OCI-LY1 (cell line): ENCODE measurements at regions not wholly inside any gene's neighbourhood (a gene's known extent, or its start where the extent isn't known, plus 50 kb on each side); places are given as distances from the start of the nearest gene placed in this dataset.

Source experiments
- EZH2 ChIP-seq: fragments of 200-600 bp; sonication (generic), shearing (Covaris generic); IDR thresholded peaks from 2 replicates; pipeline ENCODE4 v1.8.0; 2017; ENCODE audit warnings: borderline replicate concordance, mixed run types, mild to moderate bottlenecking, antibody characterized with exemption, low read length, moderate library complexity, mixed read lengths
- TF ChIP-seq, protein P1 (sequence below): fragments of 200-600 bp; sonication (generic), shearing (Covaris generic); IDR thresholded peaks from 2 replicates; pipeline ENCODE4 v1.5.1; 2017; ENCODE audit warnings: mild to moderate bottlenecking, antibody characterized with exemption, low read length, moderate library complexity, mixed read lengths

DNA sequence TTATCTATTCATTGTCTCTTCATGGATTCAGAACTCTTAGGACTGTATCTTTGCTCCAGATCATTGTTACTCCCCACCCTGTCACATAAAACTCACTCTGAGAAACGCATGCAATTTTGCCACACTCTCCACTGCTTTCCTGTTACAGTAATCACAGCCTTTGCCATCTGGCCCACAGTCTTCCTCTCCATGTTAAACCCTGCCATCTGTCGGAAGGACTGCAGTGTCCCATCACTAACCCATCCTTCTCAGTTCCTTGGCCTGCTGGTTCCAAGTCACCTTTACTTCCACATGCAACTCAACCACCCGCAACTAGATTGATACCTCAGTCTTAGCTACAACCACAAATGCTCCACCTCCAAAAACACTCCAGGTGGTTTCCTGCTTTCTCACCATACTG is 308.7 kb upstream of the FAM241A start:
- TF ChIP-seq, protein P1, sequence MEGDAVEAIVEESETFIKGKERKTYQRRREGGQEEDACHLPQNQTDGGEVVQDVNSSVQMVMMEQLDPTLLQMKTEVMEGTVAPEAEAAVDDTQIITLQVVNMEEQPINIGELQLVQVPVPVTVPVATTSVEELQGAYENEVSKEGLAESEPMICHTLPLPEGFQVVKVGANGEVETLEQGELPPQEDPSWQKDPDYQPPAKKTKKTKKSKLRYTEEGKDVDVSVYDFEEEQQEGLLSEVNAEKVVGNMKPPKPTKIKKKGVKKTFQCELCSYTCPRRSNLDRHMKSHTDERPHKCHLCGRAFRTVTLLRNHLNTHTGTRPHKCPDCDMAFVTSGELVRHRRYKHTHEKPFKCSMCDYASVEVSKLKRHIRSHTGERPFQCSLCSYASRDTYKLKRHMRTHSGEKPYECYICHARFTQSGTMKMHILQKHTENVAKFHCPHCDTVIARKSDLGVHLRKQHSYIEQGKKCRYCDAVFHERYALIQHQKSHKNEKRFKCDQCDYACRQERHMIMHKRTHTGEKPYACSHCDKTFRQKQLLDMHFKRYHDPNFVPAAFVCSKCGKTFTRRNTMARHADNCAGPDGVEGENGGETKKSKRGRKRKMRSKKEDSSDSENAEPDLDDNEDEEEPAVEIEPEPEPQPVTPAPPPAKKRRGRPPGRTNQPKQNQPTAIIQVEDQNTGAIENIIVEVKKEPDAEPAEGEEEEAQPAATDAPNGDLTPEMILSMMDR: no peak
- TF ChIP-seq EZH2: no peak
